Fibroblast of lung (primary cell): ENCODE measurements at regions not wholly inside any gene's neighbourhood (a gene's known extent, or its start where the extent isn't known, plus 50 kb on each side); places are given as distances from the start of the nearest gene placed in this dataset.

Experiments used
- DNase-seq, 2 donors: peaks; one replicate each; pipeline versions ENCODE4 v3.0.0 to v3.0.0-alpha.2; 2010; ENCODE audit warnings: low read depth in 2 of 2
- H2AFZ ChIP-seq: 2 replicates; pipeline ENCODE4 v1.5.1; 2012; ENCODE audit warnings: low read length, control low read depth, inconsistent platforms
- H3K27ac ChIP-seq: 2 replicates; pipeline ENCODE4 v1.5.1; 2011; ENCODE audit warnings: low read length, control low read depth; ENCODE audit not compliant: insufficient read depth
- H3K27me3 ChIP-seq: 2 replicates; pipeline ENCODE4 v1.5.1; 2011; ENCODE audit warnings: mild to moderate bottlenecking, low read length; ENCODE audit not compliant: control insufficient read depth, insufficient read depth
- H3K36me3 ChIP-seq: 2 replicates; pipeline ENCODE4 v1.5.1; 2011; ENCODE audit warnings: low read length; ENCODE audit not compliant: control insufficient read depth, insufficient read depth
- H3K4me1 ChIP-seq: 2 replicates; pipeline ENCODE4 v1.5.1; 2011; ENCODE audit warnings: low read length; ENCODE audit not compliant: control insufficient read depth, insufficient read depth; ENCODE audit errors: extremely low read depth
- H3K4me2 ChIP-seq: 2 replicates; pipeline ENCODE4 v1.5.1; 2011; ENCODE audit warnings: low read length, control low read depth; ENCODE audit not compliant: insufficient read depth; ENCODE audit errors: extremely low read depth
- H3K4me3 ChIP-seq, 4 experiments: fragments of 200-600 bp in 1 of 4; sonication (generic) in 1 of 4; replicated peaks in 1 of 4; 2 replicates each; pipeline ENCODE4 v1.5.1; 2011 to 2016; ENCODE audit warnings: low read length in 4 of 4, low read depth in 3 of 4, mild to moderate bottlenecking in 3 of 4, control low read depth in 2 of 4, inconsistent platforms in 1 of 4, mixed read lengths in 1 of 4; ENCODE audit not compliant: insufficient read depth in 1 of 4; ENCODE audit errors: control extremely low read depth in 1 of 4
- H3K79me2 ChIP-seq: 2 replicates; pipeline ENCODE4 v1.5.1; 2012; ENCODE audit warnings: mild to moderate bottlenecking, low read length, inconsistent platforms; ENCODE audit not compliant: control insufficient read depth, insufficient read depth
- H3K9ac ChIP-seq: 2 replicates; pipeline ENCODE4 v1.5.1; 2011; ENCODE audit warnings: mild to moderate bottlenecking, low read length, control low read depth; ENCODE audit not compliant: insufficient read depth
- H3K9me3 ChIP-seq: 2 replicates; pipeline ENCODE4 v1.5.1; 2012; ENCODE audit warnings: low read depth, low read length; ENCODE audit not compliant: control insufficient read depth, insufficient read depth
- H4K20me1 ChIP-seq: 2 replicates; pipeline ENCODE4 v1.5.1; 2011; ENCODE audit warnings: low read length; ENCODE audit not compliant: control insufficient read depth, insufficient read depth; ENCODE audit errors: extremely low read depth
- CTCF ChIP-seq, 2 donors: IDR thresholded peaks in 1 of 2; conservative IDR thresholded peaks in 1 of 2; 1 replicate in 1 of 2; 2 replicates in 1 of 2; pipeline ENCODE4 v1.5.1; 2011 to 2012; ENCODE audit warnings: low read length in 2 of 2, control low read depth in 1 of 2, inconsistent platforms in 1 of 2, low read depth in 1 of 2, mild to moderate bottlenecking in 1 of 2
- EZH2 ChIP-seq: IDR thresholded peaks from 2 replicates; pipeline ENCODE4 v1.5.1; 2012; ENCODE audit warnings: low read length, control low read depth, mild to moderate bottlenecking; ENCODE audit errors: missing control alignments

GRCh38 chr3:10759495-10759894 lies 56.5 kb upstream of the SLC6A11 start:
- Histone ChIP-seq H3K36me3 (no peaks in the 10 kb centered on the region), H3K4me2 (no peak overlapping the region), H3K79me2 (no peaks in the 10 kb centered on the region), H3K9ac (no peak overlapping the region), H3K27me3 (no peaks in the 10 kb centered on the region), H4K20me1 (no peaks in the 10 kb centered on the region), H3K4me3 (no peak overlapping the region), H3K9me3 (no peaks in the 10 kb centered on the region), H3K4me1 (no peaks in the 10 kb centered on the region), H2AFZ (no peak overlapping the region), H3K27ac (no peak overlapping the region)
- TF ChIP-seq EZH2 (no peak), CTCF (conservative IDR thresholded peaks at IDR 0.05 in 1 of 2, IDR thresholded peaks at IDR 0.05 in 1 of 2; ENCODE audit: low read depth in 1 of 2, low read length in 2 of 2) (no peak)
- DNase-seq: no peak

- H3K36me3 ChIP-seq: no peaks in the 10 kb centered on the region
- H3K4me2 ChIP-seq: no peak overlapping the region
- H3K4me3 ChIP-seq: no peak overlapping the region
These were observed 55.8 kb upstream of the SLC6A11 start for GRCh38 chr3:10760199-10760598.

GRCh38 chr3:10761583-10761982 lies 54.4 kb upstream of the SLC6A11 start:
- no peaks in the 10 kb centered on the region for H3K9me3 ChIP-seq
- no peaks in the 10 kb centered on the region for H3K27me3 ChIP-seq
- no peaks in the 10 kb centered on the region for H3K4me1 ChIP-seq
- H3K79me2 ChIP-seq: no peaks in the 10 kb centered on the region
- no peaks in the 10 kb centered on the region for H4K20me1 ChIP-seq
- no peak overlapping the region for H3K4me3 ChIP-seq
- no peak overlapping the region for H2AFZ ChIP-seq
- DNase-seq: no peak
- H3K36me3 ChIP-seq: no peaks in the 10 kb centered on the region
- TF ChIP-seq CTCF (conservative IDR thresholded peaks at IDR 0.05 in 1 of 2, IDR thresholded peaks at IDR 0.05 in 1 of 2; ENCODE audit: low read depth in 1 of 2, low read length in 2 of 2): no peak
- TF ChIP-seq EZH2: no peak
- no peak overlapping the region for H3K27ac ChIP-seq
- H3K9ac ChIP-seq: no peak overlapping the region
- H3K4me2 ChIP-seq: no peak overlapping the region

More at GRCh38 chr3:10760199-10760598, 55.8 kb upstream of the SLC6A11 start:
- no peak overlapping the region for H3K9ac ChIP-seq
- H3K9me3 ChIP-seq: no peaks in the 10 kb centered on the region
- no peaks in the 10 kb centered on the region for H3K79me2 ChIP-seq
- DNase-seq: no peak
- no peaks in the 10 kb centered on the region for H3K27me3 ChIP-seq
- no peaks in the 10 kb centered on the region for H4K20me1 ChIP-seq
- H3K4me1 ChIP-seq: no peaks in the 10 kb centered on the region
- no peak overlapping the region for H2AFZ ChIP-seq
- no peak overlapping the region for H3K27ac ChIP-seq
- no peak for TF ChIP-seq EZH2
- TF ChIP-seq CTCF (conservative IDR thresholded peaks at IDR 0.05 in 1 of 2, IDR thresholded peaks at IDR 0.05 in 1 of 2; ENCODE audit: low read depth in 1 of 2, low read length in 2 of 2): no peak
